Loucy (cell line): ENCODE measurements at regions not wholly inside any gene's neighbourhood (a gene's known extent, or its start where the extent isn't known, plus 50 kb on each side); places are given as distances from the start of the nearest gene placed in this dataset.

Source experiments
- CTCF ChIP-seq: fragments of 200-600 bp; sonication (generic); conservative IDR thresholded peaks from 2 replicates; pipeline ENCODE4 v1.5.1; 2014; ENCODE audit warnings: mild to moderate bottlenecking, antibody characterized with exemption, low read length
- EZH2phosphoT487 ChIP-seq: fragments of 200-600 bp; IDR thresholded peaks from 2 replicates; pipeline ENCODE4 v1.6.1; 2018; ENCODE audit warnings: antibody characterized with exemption, mild to moderate bottlenecking, moderate library complexity, borderline replicate concordance

- TF ChIP-seq CTCF = no peak
- TF ChIP-seq EZH2phosphoT487 = no peak
These were observed 334.9 kb upstream of the DPH6 start for GRCh38 chr15:35880896-35881295.
